ENCODE measurements at regions not wholly inside any gene's neighbourhood (a gene's known extent, or its start where the extent isn't known, plus 50 kb on each side); places are given as distances from the start of the nearest gene placed in this dataset.
"Not testable (repeated sequence)": the region's sequence is repeated elsewhere in the genome, so short reads cannot be mapped to it uniquely, and the experiment has no call there.

DNA sequence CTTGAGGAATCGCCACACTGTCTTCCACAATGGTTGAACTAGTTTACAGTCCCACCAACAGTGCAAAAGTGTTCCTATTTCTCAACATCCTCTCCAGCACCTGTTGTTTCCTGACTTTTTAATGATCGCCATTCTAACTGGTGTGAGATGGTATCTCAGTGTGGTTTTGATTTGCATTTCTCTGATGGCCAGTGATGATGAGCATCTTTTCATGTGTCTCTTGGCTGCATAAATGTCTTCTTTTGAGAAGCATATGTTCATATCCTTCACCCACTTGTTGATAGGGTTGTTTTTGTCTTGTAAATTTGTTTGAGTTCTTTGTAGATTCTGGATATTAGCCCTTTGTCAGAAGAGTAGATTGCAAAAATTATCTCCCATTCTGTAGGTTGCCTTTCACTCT is 309.3 kb upstream of the NFIA start:
- intact Hi-C loops (cut with DNase I); DNase-seq (ENCODE audit: low spot score): not testable (repeated sequence)

- intact Hi-C loops (cut with DNase I), result no loop called here
- DNase-seq (ENCODE audit: low spot score), result no peak
Observed at GRCh38 chr1:60769082-60769481, 313.3 kb upstream of the NFIA start.

DNA sequence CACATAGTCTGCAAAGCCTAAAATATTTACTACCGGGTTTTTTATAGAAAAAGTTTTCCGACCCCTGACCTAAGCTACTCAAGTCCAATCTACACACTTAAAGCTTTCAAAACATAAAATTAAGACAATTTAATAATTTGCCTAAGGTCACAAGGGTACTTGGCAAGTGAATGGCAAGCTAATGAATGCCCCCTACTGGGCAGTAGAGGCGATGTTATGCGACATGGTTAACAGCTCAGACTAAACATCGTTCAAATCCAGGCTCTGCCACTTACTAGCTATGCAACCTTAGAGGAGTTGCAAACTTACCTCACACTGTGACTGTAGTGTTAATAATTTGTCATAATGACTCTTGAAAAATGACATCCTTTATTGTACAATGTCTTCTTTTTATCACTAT is 317.2 kb upstream of the NFIA start:
- DNase-seq (ENCODE audit: low spot score), result no peak
- intact Hi-C loops (cut with DNase I), result no loop called here

- intact Hi-C loops (cut with DNase I), result loop anchor here (5.0 kb wide), 1 partner anchor 482 kb away; no protein-coding TSS in a partner anchor
- DNase-seq (ENCODE audit: low spot score), result no peak
Observed at GRCh38 chr1:60764489-60764888, 317.9 kb upstream of the NFIA start.

GRCh38 chr1:60763741-60764140 is 318.6 kb upstream of the NFIA start:
- no peak for DNase-seq (ENCODE audit: low spot score)
- intact Hi-C loops (cut with DNase I), result loop anchor here (5.0 kb wide), 1 partner anchor 481 kb away; no protein-coding TSS in a partner anchor

DNA sequence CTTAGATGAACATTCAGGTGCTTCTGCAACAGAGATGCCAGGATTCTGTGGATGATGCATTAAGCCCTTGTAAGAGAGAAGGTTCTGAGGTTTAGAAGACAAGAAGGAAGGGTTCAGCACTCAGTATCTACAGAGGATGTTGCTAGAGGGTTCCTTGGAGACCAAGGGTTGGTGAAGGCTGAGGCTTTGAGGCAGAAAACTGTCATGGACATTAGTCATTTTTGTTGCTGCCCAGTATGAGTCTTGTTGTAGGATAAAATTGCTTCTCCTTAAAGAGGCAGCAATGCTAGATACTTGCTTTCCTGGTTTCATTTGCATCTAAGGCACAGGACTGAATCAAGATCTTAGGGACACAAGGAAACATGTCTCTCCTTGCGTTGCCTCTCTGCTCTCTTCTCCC is 319.4 kb upstream of the NFIA start:
- no peak for DNase-seq (ENCODE audit: low spot score)

GRCh38 chr1:60762176-60762575 is 320.2 kb upstream of the NFIA start:
- DNase-seq (ENCODE audit: low spot score), result no peak
- intact Hi-C loops (cut with DNase I), result loop anchor here (5.0 kb wide), 1 partner anchor 480 kb away; no protein-coding TSS in a partner anchor

More for the DNA sequence above, 319.4 kb upstream of the NFIA start:
- intact Hi-C loops (cut with DNase I), result loop anchor here (5.0 kb wide), 1 partner anchor 481 kb away; no protein-coding TSS in a partner anchor

GRCh38 chr1:60759291-60759690 is 323.1 kb upstream of the NFIA start:
- intact Hi-C loops (cut with DNase I), result no loop called here
- no peak for DNase-seq (ENCODE audit: low spot score)

DNA sequence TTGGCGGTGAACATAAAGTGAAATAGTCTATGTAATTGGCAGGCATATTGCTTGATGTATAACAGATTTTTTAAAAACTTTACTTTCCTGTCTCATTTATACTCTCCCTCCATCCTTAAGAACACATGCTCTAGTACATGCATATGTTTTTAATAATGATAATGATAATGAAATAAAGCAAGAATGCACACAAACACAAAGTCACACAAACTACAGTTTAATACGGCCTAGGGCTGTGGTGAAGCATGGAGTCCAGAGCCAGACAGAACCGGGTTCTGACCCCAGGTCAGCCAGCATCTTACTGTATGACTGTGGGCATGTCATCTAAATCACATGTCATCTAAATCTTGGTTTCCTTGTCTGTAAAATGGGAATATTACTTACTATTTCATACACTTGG is 324.9 kb upstream of the NFIA start:
- intact Hi-C loops (cut with DNase I), result no loop called here
- DNase-seq (ENCODE audit: low spot score), result no peak

DNA sequence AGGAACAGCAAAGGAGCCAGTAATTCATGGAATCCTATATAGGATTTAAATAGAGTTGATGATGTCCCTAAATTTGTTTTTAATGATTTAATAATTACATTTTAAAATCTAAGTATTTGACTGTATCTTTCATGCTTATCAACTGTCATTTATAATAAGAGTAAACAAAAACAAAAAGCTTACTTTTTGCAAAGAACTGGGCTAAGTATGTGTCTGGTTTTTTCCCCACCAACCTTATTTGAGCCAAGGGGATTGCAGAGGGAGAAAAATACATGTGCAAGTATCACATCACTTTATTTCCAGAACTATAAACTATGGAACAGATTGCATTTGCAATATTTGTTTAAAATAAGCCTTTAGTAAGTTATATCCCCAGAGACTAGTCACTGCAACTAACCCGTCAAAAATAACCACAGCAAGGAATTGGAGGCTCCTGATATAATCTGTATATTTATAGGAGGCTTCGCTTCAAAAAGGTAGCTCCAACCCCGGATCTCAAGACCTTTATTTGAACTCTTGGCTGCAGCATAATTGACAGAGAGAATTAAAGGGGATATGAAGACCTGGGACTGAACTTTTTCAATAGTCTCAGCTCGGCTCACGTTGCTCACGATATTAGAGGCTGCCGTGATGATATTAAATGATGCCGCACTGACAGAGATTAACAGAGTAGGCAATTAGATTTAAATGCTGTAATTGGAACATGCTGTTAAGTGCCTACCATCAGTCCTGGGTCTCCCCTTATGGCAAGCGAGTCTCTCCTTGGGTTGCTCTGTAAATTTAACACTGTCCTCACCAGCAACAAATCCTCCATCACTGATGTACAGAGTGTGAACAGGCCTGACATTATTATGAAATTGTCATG is 329.1 kb upstream of the NFIA start:
- intact Hi-C loops (cut with DNase I), result no loop called here
- no peak for DNase-seq (ENCODE audit: low spot score)

DNA sequence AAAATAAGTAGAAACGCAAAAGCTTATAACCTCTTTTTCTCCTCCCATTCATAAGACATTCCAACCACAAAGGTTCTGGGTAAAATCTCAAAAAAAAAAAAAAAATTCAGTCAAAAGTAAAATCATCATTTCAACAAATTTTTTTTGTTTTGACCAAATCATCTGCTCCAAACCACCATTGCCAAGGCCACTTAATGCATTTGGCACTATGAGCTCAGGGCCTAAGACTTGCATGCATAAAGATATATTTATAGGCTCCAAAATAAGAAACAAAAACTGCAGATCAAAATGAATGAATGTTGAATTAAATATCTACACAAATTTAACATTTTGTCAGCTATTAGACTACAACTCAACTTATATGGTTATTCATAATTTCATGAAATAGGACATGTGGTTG is 331.1 kb upstream of the NFIA start:
- intact Hi-C loops (cut with DNase I), result no loop called here

DNA sequence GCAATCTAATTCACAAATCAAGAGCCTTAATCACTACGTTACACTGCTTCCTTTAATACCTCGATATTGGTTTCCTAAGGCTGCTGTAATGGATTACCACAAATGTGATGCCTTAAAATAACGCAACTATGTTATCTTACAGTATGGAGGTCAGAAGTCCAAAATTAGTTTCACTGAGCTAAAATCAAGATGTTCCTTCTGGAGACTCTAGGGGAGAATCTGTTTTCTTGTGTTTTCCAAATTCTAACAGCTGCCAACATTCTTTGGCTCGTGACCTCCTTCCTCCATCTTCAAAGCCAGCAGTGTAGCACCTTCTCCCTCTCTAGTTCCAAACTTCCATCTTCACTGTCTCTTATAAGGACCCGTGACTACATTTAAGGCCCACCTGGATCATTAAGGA is 335.0 kb upstream of the NFIA start:
- intact Hi-C loops (cut with DNase I), result no loop called here

More for the DNA sequence above, 331.1 kb upstream of the NFIA start:
- no peak for DNase-seq (ENCODE audit: low spot score)

DNA sequence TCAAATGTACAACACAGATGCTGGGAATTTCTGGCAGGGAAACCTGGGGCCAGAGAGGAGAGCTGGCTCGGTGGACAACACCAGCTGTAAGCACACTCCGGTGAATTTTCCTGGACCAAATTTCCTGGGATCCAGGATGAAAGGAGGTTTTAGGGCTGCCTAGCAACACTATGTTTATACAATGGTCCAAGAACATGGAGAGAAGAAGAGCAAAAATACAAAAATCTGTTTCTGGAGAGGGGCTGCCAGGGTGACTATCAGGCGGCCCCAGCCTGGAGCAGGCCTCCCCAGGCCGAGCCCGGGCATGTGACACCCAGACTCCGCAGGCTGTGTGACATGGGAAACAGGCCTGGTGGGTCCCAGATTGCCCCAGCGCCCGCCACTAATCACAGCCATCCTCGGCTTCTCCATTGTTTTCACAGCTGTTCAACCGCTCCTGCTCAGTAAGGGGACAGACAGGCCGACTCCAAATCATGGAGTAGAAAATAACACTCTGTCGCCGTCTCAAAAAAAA is 336.0 kb upstream of the NFIA start:
- intact Hi-C loops (cut with DNase I), result no loop called here
- peak; percentile 76 for DNase-seq (ENCODE audit: low spot score)

More for the DNA sequence above, 335.0 kb upstream of the NFIA start:
- DNase-seq (ENCODE audit: low spot score), result no peak

DNA sequence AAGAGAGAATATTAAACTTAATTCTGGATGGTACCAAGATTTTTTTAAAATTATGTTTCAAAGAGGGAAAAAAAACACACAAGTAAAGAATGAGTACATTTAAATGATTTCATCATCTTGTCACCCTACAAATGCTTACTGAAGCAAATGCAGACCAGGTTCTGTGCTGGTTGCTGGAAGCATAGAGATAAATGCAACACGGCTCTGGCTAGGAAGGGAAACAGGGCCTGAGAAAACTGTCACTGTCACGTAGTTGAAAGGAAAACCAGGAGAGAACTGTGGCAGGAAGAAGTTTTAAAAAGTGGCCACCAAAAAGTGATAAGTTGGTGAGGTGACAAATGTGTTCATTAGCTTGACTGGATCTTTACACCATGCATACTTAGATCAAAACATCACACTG is 336.9 kb upstream of the NFIA start:
- intact Hi-C loops (cut with DNase I), result no loop called here
- DNase-seq (ENCODE audit: low spot score), result no peak

DNA sequence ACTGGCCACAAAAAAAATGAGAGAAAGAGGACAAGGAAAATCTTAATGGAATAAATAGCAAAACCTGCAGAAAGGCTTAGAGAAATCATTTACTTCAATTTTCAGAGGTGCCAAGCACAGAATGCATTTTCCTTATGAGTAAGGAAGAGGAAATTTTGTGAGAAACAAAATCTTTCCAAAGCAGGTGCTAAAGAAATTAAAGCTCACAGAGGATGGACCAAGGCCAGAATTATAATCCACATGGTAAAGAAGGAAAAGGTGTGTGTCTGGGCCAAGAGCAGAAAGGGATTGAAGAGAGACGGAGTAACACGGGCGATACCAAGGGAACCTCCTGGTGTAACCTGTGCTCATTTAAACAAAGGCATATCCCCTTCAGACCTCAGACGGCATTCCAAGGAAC is 340.0 kb upstream of the NFIA start:
- intact Hi-C loops (cut with DNase I), result no loop called here
- no peak for DNase-seq (ENCODE audit: low spot score)

GRCh38 chr1:60740154-60740553 is 342.2 kb upstream of the NFIA start:
- DNase-seq (ENCODE audit: low spot score), result no peak
- intact Hi-C loops (cut with DNase I), result no loop called here

- intact Hi-C loops (cut with DNase I), result no loop called here
- no peak for DNase-seq (ENCODE audit: low spot score)
Observed at GRCh38 chr1:60739729-60740128, 342.6 kb upstream of the NFIA start.

- intact Hi-C loops (cut with DNase I), result no loop called here
Observed at GRCh38 chr1:60732977-60733401, 349.4 kb upstream of the NFIA start.

DNA sequence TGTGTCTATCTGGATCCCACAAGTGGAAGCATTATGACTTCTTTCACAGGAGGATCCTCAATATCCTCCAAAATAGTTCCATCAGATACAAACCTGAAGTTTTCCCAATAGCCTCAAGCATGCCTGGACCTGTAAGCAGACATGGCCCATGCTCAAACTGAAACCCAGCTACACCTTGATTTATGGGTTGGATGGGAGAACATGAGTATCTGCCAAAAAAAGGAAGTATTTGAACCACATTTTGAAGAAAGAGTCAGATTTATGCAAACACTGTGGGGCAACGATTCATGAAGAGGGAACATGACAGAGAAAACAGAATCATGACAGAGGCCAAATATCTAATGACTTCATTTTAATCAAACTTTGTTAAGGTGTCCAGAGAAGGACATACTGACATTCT is 351.0 kb upstream of the NFIA start:
- intact Hi-C loops (cut with DNase I), result no loop called here
- DNase-seq (ENCODE audit: low spot score), result no peak

More at GRCh38 chr1:60732977-60733401, 349.4 kb upstream of the NFIA start:
- no peak for DNase-seq (ENCODE audit: low spot score)

DNA sequence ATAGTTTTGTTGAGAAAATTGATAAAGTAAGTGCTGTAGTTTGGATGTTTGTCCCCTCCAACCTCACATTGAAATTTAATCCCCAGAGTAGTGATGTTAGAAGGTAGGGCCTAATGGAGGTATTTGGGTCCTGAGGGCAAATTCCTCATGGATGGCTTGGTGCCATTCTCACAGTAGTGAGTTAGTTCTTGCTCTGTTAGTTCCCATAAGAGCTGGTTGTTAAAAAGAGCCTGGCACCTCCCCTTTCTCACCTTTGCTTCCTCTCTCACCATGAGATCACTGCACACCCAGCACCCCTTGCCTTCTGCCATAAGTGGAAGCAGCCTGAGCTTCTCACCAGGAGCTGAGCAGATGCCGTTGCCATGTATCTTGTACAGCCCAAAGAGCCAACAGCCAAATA is 354.8 kb upstream of the NFIA start:
- intact Hi-C loops (cut with DNase I), result no loop called here
- DNase-seq (ENCODE audit: low spot score), result no peak

DNA sequence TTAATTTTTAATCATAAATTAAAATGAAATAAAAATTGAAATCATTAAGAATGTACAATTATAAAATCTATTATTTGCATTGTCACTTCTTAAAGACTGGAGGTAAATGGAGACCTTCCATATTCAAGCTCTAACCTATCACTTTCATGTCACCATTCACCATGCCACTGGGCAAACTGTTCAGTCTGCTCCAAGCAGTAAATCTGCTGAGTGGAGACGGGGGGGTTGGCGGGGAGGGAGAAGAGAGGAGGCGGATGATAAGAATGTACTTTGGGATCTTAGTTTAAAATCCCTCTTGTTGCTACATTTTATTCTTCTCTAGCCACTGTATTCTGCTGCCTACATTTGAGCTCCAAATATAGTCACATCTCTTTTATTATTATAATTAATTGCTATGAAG is 365.9 kb upstream of the NFIA start:
- intact Hi-C loops (cut with DNase I), result no loop called here
- no peak for DNase-seq (ENCODE audit: low spot score)
